WTC11 (cell line): ENCODE measurements at regions not wholly inside any gene's neighbourhood (a gene's known extent, or its start where the extent isn't known, plus 50 kb on each side); places are given as distances from the start of the nearest gene placed in this dataset.

Source experiments
- CTCF ChIP-seq: fragments of 200-600 bp; IDR thresholded peaks from 2 replicates; pipeline ENCODE4 v1.8.0; 2022; ENCODE audit warnings: antibody characterized with exemption
- ESRRA ChIP-seq: sonication (generic); formaldehyde crosslinking; IDR thresholded peaks from 2 replicates; pipeline ENCODE4 v1.8.1; 2022; ENCODE audit warnings: mild to moderate bottlenecking, missing genetic modification reagents, borderline replicate concordance
- JAZF1 ChIP-seq: fragments of 250-450 bp; sonication (Bioruptor Pico); IDR thresholded peaks from 2 replicates; pipeline ENCODE4 v1.9.0; 2021; ENCODE audit warnings: moderate library complexity, mild to moderate bottlenecking, inconsistent platforms
- MLX ChIP-seq: sonication (generic); formaldehyde crosslinking; IDR thresholded peaks from 2 replicates; pipeline ENCODE4 v1.8.1; 2023; ENCODE audit warnings: mild to moderate bottlenecking, missing genetic modification reagents, moderate library complexity
- NFYB ChIP-seq: sonication (generic); formaldehyde crosslinking; conservative IDR thresholded peaks from 2 replicates; pipeline ENCODE4 v1.8.0; 2022; ENCODE audit warnings: low read depth, missing genetic modification reagents
- NR3C1 ChIP-seq: sonication (generic); formaldehyde crosslinking; conservative IDR thresholded peaks from 2 replicates; pipeline ENCODE4 v1.8.1; 2023; ENCODE audit warnings: low read depth, mild to moderate bottlenecking, missing genetic modification reagents
- PRDM15 ChIP-seq: sonication (generic); formaldehyde crosslinking; IDR thresholded peaks from 2 replicates; pipeline ENCODE4 v1.8.0; 2022; ENCODE audit warnings: missing genetic modification reagents
- PREB ChIP-seq: sonication (generic); formaldehyde crosslinking; IDR thresholded peaks from 2 replicates; pipeline ENCODE4 v1.8.1; 2022; ENCODE audit warnings: mild to moderate bottlenecking, missing genetic modification reagents, moderate library complexity, borderline replicate concordance
- TCF7 ChIP-seq: sonication (generic); formaldehyde crosslinking; IDR thresholded peaks from 2 replicates; pipeline ENCODE4 v1.8.0; 2022; ENCODE audit warnings: mild to moderate bottlenecking, low read depth, missing genetic modification reagents, moderate library complexity
- USF2 ChIP-seq: sonication (generic); formaldehyde crosslinking; IDR thresholded peaks from 2 replicates; pipeline ENCODE4 v1.8.1; 2023; ENCODE audit warnings: mild to moderate bottlenecking, missing genetic modification reagents, moderate library complexity
- ZNF232 ChIP-seq: sonication (generic); formaldehyde crosslinking; IDR thresholded peaks from 2 replicates; pipeline ENCODE4 v1.8.0; 2022; ENCODE audit warnings: mild to moderate bottlenecking, missing genetic modification reagents

GRCh38 chr20:7199861-7200260, 432.4 kb downstream of the BMP2 start:
- TF ChIP-seq ZNF232 (CRISPR knock-in tag): no peak
- TF ChIP-seq PRDM15: no peak
- TF ChIP-seq CTCF: no peak
- TF ChIP-seq TCF7 (CRISPR knock-in tag): no peak
- TF ChIP-seq NR3C1: no peak
- TF ChIP-seq PREB (CRISPR knock-in tag): no peak
- no peak for TF ChIP-seq USF2 (CRISPR knock-in tag)
- TF ChIP-seq ESRRA (CRISPR knock-in tag): no peak
- TF ChIP-seq NFYB (CRISPR knock-in tag): no peak
- no peak for TF ChIP-seq JAZF1
- no peak for TF ChIP-seq MLX (CRISPR knock-in tag)
